ENCODE measurements at regions not wholly inside any gene's neighbourhood (a gene's known extent, or its start where the extent isn't known, plus 50 kb on each side); places are given as distances from the start of the nearest gene placed in this dataset.
"Not testable (repeated sequence)": the region's sequence is repeated elsewhere in the genome, so short reads cannot be mapped to it uniquely, and the experiment has no call there.

DNA sequence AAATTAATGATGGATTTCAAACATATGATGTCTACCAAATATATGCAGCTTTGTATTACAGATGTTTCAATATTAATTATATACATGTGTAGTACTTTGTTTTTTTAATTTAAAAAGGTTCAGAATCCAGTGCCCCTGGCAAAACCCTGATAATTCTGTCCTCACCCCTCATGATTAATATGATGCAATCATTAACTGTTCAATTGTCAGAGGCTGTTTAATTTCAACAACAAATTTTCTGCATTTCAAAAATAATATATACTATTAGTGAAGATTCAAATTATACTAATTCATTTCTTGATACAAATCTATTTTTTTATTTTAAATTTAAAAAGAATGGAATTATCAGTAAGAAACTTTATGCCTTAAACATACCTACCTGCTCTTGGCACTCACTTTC, 162.6 kb downstream of the HHIPL2 start:
- H3K27me3 ChIP-seq (ENCODE audit: low read depth, low read length): no peaks in the 10 kb centered on the region
- H3K27ac ChIP-seq (ENCODE audit: low read length): no peak overlapping the region
- H3K36me3 ChIP-seq (ENCODE audit: control insufficient read depth in 1 of 2, insufficient read depth in 2 of 2, low read length in 2 of 2): no peaks in the 10 kb centered on the region
- H3K9me3 ChIP-seq (ENCODE audit: control insufficient read depth in 1 of 2, low read length in 2 of 2): no peaks in the 10 kb centered on the region
- no peaks in the 10 kb centered on the region for H3K4me1 ChIP-seq (ENCODE audit: control insufficient read depth in 1 of 2, insufficient read depth in 2 of 2, low read length in 2 of 2)
- no peak overlapping the region for H3K4me3 ChIP-seq (ENCODE audit: low read depth in 1 of 2, low read length in 2 of 2)

DNA sequence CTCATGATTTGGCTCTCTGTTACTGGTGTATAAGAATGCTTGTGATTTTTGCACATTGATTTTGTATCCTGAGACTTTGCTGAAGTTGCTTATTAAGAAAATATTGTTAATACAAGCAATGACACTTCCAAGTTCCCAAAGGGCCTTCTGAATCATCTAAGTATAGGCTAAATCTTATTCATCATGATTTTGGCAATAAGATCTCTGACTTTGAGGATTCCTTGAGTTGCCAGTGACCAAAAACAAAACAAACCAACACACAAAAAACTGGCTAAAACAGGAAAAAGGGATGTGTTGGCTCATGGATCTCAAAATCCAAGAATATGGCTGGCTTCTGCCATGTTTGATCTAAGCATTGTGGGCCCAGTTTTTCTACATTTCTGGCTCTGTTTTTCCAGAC, 163.4 kb downstream of the HHIPL2 start:
- Histone ChIP-seq H3K27me3 (ENCODE audit: low read depth, low read length) (no peaks in the 10 kb centered on the region), H3K27ac (ENCODE audit: low read length) (no peak overlapping the region)

DNA sequence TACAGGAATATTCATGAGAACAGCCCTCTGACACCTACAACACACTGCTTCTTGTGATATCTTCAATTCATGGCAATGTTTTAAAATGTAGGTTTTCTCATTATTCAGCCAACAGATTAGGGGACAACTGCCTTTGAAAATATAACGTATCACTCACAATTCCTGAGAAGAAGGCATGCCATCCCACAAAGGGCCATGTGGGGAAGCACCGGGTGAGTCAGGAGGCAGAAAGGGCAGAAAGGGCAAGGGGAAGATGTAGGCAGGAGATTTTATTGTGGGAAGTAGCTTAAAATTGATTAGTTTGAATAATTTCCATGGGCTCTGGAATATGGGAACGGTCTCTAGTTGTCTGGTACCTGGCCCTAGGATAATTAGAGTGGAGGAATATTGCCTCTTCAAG, 165.7 kb downstream of the HHIPL2 start:
- H3K27me3 ChIP-seq (ENCODE audit: low read depth, low read length): no peaks in the 10 kb centered on the region

More for the DNA sequence above, 163.4 kb downstream of the HHIPL2 start:
- no peaks in the 10 kb centered on the region for H3K4me1 ChIP-seq (ENCODE audit: control insufficient read depth in 1 of 2, insufficient read depth in 2 of 2, low read length in 2 of 2)
- H3K9me3 ChIP-seq (ENCODE audit: control insufficient read depth in 1 of 2, low read length in 2 of 2): no peaks in the 10 kb centered on the region
- H3K4me3 ChIP-seq (ENCODE audit: low read depth in 1 of 2, low read length in 2 of 2): no peak overlapping the region
- H3K36me3 ChIP-seq (ENCODE audit: control insufficient read depth in 1 of 2, insufficient read depth in 2 of 2, low read length in 2 of 2): no peaks in the 10 kb centered on the region

DNA sequence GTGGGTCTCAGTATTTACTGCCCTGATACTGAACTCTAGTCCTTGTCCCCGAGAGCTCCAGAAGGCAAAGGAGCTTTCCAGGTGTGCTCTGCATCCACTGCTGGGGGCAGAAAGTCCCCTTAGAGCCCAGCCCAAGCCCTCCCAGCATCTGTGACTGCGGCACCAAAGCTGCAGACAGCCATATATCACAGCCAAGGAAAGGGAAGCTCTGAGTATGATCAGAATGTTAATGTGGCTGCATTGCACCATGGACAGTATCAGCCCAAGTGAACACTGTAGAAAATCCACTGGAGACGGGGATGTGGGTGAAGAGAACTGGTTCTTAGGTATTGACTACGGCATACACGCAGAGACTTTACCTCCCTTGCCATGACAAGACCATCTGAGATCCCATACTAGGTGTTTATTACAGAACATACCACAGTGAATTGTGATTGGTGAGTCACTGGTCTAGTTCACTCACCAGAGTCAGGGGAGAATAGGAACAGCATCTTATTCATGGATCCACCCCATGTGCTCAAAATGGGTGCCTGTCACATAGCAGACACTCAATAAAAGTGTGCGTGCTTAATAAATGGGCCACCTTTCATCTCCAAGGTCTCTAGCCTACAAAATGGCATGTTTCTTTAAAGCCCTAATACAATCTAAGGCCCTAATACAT, 170.3 kb downstream of the HHIPL2 start:
- Histone ChIP-seq H3K27ac (ENCODE audit: low read length) (no peak overlapping the region), H3K9me3 (ENCODE audit: control insufficient read depth in 1 of 2, low read length in 2 of 2) (no peaks in the 10 kb centered on the region), H3K4me1 (ENCODE audit: control insufficient read depth in 1 of 2, insufficient read depth in 2 of 2, low read length in 2 of 2) (no peaks in the 10 kb centered on the region), H3K27me3 (ENCODE audit: low read depth, low read length) (no peaks in the 10 kb centered on the region), H3K36me3 (ENCODE audit: control insufficient read depth in 1 of 2, insufficient read depth in 2 of 2, low read length in 2 of 2) (no peaks in the 10 kb centered on the region), H3K4me3 (ENCODE audit: low read depth in 1 of 2, low read length in 2 of 2) (no peak overlapping the region)

More for the DNA sequence above, 165.7 kb downstream of the HHIPL2 start:
- Histone ChIP-seq H3K4me1 (ENCODE audit: control insufficient read depth in 1 of 2, insufficient read depth in 2 of 2, low read length in 2 of 2) (no peaks in the 10 kb centered on the region), H3K9me3 (ENCODE audit: control insufficient read depth in 1 of 2, low read length in 2 of 2) (no peaks in the 10 kb centered on the region), H3K27ac (ENCODE audit: low read length) (no peak overlapping the region), H3K36me3 (ENCODE audit: control insufficient read depth in 1 of 2, insufficient read depth in 2 of 2, low read length in 2 of 2) (no peaks in the 10 kb centered on the region), H3K4me3 (ENCODE audit: low read depth in 1 of 2, low read length in 2 of 2) (no peak overlapping the region)

DNA sequence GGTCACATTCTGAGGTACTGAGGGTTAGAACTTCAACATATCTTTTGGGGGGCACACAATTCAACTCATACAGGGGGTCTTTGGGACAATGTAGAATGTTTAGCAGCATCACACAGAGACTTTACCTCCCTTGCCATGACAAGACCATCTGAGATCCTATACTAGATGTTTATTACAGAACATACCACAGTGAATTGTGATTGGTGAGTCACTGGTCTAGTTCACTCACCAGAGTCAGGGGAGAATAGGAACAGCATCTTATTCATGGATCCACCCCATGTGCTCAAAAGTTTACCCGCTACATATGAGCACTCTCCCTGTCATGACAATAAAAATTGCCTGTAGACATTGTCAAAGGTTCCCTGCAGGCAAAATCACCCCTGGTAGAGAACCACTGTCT, 171.1 kb downstream of the HHIPL2 start:
- H3K27me3 ChIP-seq (ENCODE audit: low read depth, low read length); H3K4me3 ChIP-seq (ENCODE audit: low read depth in 1 of 2, low read length in 2 of 2); H3K9me3 ChIP-seq (ENCODE audit: control insufficient read depth in 1 of 2, low read length in 2 of 2); H3K27ac ChIP-seq (ENCODE audit: low read length); H3K4me1 ChIP-seq (ENCODE audit: control insufficient read depth in 1 of 2, insufficient read depth in 2 of 2, low read length in 2 of 2); H3K36me3 ChIP-seq (ENCODE audit: control insufficient read depth in 1 of 2, insufficient read depth in 2 of 2, low read length in 2 of 2): not testable (repeated sequence)

DNA sequence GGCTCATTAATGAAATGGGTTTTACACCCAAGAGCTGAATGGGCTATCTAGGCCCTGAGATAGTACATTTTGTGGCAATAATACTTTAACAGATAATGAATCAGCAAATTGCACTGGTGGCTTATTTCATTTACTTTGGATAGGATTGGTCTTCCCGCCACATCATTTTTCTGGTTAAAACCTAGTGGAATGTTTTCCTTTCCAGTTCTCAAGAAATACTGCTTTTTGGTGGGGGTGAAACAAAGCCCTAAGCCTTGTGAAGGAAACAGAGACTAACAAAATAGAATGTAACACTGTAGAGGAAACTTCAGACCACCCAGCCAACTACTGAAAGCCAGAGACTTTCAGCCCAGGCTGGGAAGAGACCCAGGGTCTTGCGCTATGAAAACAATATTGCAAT, 172.2 kb downstream of the HHIPL2 start:
- no peaks in the 10 kb centered on the region for H3K9me3 ChIP-seq (ENCODE audit: control insufficient read depth in 1 of 2, low read length in 2 of 2)
- no peak overlapping the region for H3K27ac ChIP-seq (ENCODE audit: low read length)
- no peaks in the 10 kb centered on the region for H3K36me3 ChIP-seq (ENCODE audit: control insufficient read depth in 1 of 2, insufficient read depth in 2 of 2, low read length in 2 of 2)
- no peaks in the 10 kb centered on the region for H3K27me3 ChIP-seq (ENCODE audit: low read depth, low read length)
- H3K4me3 ChIP-seq (ENCODE audit: low read depth in 1 of 2, low read length in 2 of 2): no peak overlapping the region
- no peaks in the 10 kb centered on the region for H3K4me1 ChIP-seq (ENCODE audit: control insufficient read depth in 1 of 2, insufficient read depth in 2 of 2, low read length in 2 of 2)

DNA sequence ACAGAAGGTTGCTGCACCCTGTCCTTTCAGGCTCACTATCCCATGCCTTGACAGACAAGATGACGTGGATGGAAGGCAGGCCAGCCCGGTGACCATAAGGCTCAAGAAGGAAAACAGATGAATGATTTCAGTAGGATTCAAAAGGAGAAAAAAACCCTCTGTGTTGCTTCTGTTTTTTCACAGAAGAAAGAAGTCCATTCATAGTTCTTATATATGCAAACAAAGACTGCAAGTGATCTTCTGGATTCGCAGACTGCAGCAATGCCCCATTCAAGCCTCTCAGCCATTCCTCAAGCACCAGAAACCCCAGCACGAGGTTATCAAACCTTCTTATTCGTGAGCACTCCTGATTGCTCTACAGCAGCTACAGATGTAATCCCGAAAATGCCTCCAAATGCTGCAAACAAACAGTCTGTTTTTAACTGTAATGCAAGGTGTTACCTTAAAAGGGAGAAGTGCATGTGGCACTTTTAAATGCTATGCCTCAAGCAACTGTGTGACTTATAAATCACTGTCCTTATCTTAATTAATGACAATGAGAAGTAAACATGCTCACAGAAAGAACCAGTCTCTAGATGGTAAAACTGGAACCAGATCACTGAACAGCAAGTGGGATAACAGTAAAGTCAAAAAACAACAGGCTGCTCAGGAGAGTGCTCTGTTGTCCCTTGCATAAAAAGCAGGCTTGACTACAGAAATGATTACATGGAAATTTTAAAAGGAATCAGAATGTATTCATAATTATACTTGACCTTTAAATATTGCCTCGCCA, 173.9 kb downstream of the HHIPL2 start:
- no peak overlapping the region for H3K4me3 ChIP-seq (ENCODE audit: low read depth in 1 of 2, low read length in 2 of 2)
- H3K4me1 ChIP-seq (ENCODE audit: control insufficient read depth in 1 of 2, insufficient read depth in 2 of 2, low read length in 2 of 2): no peaks in the 10 kb centered on the region
- no peak overlapping the region for H3K27ac ChIP-seq (ENCODE audit: low read length)
- H3K36me3 ChIP-seq (ENCODE audit: control insufficient read depth in 1 of 2, insufficient read depth in 2 of 2, low read length in 2 of 2): no peaks in the 10 kb centered on the region
- no peaks in the 10 kb centered on the region for H3K9me3 ChIP-seq (ENCODE audit: control insufficient read depth in 1 of 2, low read length in 2 of 2)
- no peaks in the 10 kb centered on the region for H3K27me3 ChIP-seq (ENCODE audit: low read depth, low read length)

DNA sequence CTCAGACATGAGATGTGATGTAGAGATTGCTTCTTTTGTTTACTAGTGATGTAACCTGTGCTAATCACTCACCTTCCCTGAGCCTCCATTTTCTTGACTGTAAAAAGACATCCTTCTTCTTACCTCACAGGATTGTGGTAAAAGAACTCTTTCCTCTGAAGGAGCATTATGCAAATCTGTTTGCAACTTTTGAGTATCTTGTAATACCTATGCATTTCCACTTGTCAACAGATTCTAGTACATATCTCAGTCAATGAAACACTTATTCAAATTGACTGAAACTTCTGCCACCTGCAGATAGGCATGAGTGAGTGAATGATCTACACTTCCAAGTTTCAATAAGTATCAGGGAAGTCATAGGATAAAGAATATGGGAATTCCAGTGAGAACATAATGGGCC, 174.7 kb downstream of the HHIPL2 start:
- Histone ChIP-seq H3K4me3 (ENCODE audit: low read depth in 1 of 2, low read length in 2 of 2) (no peak overlapping the region), H3K4me1 (ENCODE audit: control insufficient read depth in 1 of 2, insufficient read depth in 2 of 2, low read length in 2 of 2) (no peaks in the 10 kb centered on the region), H3K27me3 (ENCODE audit: low read depth, low read length) (no peaks in the 10 kb centered on the region), H3K36me3 (ENCODE audit: control insufficient read depth in 1 of 2, insufficient read depth in 2 of 2, low read length in 2 of 2) (no peaks in the 10 kb centered on the region), H3K9me3 (ENCODE audit: control insufficient read depth in 1 of 2, low read length in 2 of 2) (no peaks in the 10 kb centered on the region), H3K27ac (ENCODE audit: low read length) (no peak overlapping the region)

DNA sequence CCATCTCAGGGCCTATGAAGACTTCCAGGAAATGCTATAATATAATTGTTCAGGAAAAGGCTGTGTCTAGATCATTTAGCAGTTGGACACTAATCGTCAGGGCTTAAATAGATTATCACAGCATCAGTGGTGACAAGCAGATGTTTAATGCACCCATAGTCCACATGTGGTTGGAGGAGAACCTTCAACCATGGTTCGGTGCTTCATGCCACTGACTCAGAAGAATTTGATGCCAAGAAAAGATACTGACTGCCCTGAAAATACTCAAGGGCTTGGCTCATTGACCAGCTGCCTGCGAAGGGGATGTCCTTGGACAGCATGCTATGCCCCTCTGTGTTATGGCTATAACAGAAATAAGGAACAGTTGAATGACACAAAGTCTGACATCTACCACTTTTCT, 175.7 kb downstream of the HHIPL2 start:
- H3K36me3 ChIP-seq (ENCODE audit: control insufficient read depth in 1 of 2, insufficient read depth in 2 of 2, low read length in 2 of 2): no peaks in the 10 kb centered on the region
- H3K27me3 ChIP-seq (ENCODE audit: low read depth, low read length): no peaks in the 10 kb centered on the region
- no peak overlapping the region for H3K4me3 ChIP-seq (ENCODE audit: low read depth in 1 of 2, low read length in 2 of 2)
- H3K9me3 ChIP-seq (ENCODE audit: control insufficient read depth in 1 of 2, low read length in 2 of 2): no peaks in the 10 kb centered on the region
- H3K27ac ChIP-seq (ENCODE audit: low read length): no peak overlapping the region
- H3K4me1 ChIP-seq (ENCODE audit: control insufficient read depth in 1 of 2, insufficient read depth in 2 of 2, low read length in 2 of 2): no peaks in the 10 kb centered on the region

DNA sequence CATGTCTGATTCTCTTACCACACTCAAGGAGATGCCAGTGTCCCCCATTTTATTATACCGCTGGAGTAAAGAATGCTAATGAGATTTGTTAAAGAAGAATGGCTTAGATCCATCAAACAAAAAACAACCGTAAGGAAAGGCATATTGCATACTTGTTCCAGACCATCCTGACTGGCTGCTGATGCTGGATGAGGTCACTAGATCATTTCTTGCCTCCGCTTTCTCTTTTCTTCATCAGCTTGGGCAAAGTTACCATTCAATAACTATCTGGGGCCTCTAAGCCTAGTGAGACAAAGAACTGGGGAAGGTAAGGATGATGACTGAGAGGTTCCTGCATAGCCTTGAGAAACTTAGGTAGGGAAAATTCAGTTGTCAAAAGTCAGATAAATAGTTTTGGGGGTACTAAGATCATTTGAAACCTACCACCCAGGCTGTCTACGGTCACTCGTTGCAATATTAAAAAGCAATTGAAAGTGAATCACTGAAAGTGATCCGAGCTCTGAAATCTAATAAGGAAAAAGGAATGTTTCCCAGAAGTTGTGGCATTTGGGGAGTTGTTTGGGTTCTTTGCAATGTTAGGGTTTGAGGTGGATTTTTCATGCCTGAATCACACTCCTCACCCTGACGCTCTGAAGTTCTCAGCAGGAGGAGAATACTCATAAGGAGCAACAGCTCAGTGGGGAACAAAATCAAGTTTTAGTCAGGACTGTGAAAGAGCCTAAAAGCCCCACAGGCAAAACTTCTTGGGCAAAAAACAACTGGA, 176.8 kb downstream of the HHIPL2 start:
- Histone ChIP-seq H3K9me3 (ENCODE audit: control insufficient read depth in 1 of 2, low read length in 2 of 2) (no peaks in the 10 kb centered on the region), H3K27me3 (ENCODE audit: low read depth, low read length) (no peaks in the 10 kb centered on the region), H3K4me3 (ENCODE audit: low read depth in 1 of 2, low read length in 2 of 2) (no peak overlapping the region), H3K36me3 (ENCODE audit: control insufficient read depth in 1 of 2, insufficient read depth in 2 of 2, low read length in 2 of 2) (no peaks in the 10 kb centered on the region), H3K4me1 (ENCODE audit: control insufficient read depth in 1 of 2, insufficient read depth in 2 of 2, low read length in 2 of 2) (no peaks in the 10 kb centered on the region), H3K27ac (ENCODE audit: low read length) (no peak overlapping the region)

DNA sequence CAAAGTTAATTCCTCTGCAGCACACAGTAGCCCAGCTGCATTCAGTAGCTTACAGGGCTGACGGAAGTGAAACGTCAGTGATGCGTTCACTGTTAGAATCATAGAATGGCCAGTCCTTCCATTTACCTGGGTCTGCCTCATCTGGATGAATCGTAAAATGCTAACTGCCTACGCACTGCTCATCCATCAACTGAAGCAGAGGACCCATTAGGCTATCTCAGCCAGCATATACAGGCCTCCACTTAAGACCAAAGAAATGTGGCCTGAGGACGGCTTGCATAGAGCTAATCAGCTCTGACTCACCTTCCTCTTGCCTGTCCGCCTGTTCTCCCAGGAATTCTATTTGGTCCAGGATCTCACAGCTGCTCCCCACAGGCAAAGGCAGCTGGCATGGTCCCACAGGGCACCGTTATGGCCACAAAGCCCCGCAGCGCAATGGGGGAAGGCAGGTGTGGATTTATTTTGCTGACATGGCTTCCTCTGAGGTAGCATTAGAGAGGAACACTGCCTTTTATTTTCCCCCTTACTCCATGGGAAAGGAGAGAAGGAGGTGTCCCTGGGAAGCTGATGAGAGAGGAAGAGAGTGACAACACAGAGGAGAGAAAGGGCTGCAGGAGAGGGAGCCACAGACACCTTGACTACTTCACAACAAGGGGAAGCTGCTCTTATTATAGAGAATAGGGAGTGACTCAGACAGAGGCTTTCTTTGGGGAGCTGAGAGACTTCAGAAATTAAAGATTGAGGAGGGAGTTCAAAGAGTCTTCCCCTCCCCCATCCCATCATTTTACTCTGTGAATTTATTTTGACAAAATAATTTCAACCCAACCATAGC, 177.6 kb downstream of the HHIPL2 start:
- H3K4me1 ChIP-seq (ENCODE audit: control insufficient read depth in 1 of 2, insufficient read depth in 2 of 2, low read length in 2 of 2): no peaks in the 10 kb centered on the region
- no peak overlapping the region for H3K4me3 ChIP-seq (ENCODE audit: low read depth in 1 of 2, low read length in 2 of 2)
- H3K27ac ChIP-seq (ENCODE audit: low read length): no peak overlapping the region
- no peaks in the 10 kb centered on the region for H3K36me3 ChIP-seq (ENCODE audit: control insufficient read depth in 1 of 2, insufficient read depth in 2 of 2, low read length in 2 of 2)
- no peaks in the 10 kb centered on the region for H3K27me3 ChIP-seq (ENCODE audit: low read depth, low read length)
- no peaks in the 10 kb centered on the region for H3K9me3 ChIP-seq (ENCODE audit: control insufficient read depth in 1 of 2, low read length in 2 of 2)
